Stimulated activated CD4-positive, alpha-beta T cell treated with anti-CD3 and anti-CD28 coated beads, TNF-alpha, amount 100 ng/mL, for 48 hours (primary cell): ENCODE measurements at regions not wholly inside any gene's neighbourhood (a gene's known extent, or its start where the extent isn't known, plus 50 kb on each side); places are given as distances from the start of the nearest gene placed in this dataset.

Experiments
- DNase-seq, 3 donors: peaks; one replicate each; pipeline ENCODE4 v3.0.0-alpha.2; 2020; ENCODE audit warnings: low read depth in 3 of 3

DNA sequence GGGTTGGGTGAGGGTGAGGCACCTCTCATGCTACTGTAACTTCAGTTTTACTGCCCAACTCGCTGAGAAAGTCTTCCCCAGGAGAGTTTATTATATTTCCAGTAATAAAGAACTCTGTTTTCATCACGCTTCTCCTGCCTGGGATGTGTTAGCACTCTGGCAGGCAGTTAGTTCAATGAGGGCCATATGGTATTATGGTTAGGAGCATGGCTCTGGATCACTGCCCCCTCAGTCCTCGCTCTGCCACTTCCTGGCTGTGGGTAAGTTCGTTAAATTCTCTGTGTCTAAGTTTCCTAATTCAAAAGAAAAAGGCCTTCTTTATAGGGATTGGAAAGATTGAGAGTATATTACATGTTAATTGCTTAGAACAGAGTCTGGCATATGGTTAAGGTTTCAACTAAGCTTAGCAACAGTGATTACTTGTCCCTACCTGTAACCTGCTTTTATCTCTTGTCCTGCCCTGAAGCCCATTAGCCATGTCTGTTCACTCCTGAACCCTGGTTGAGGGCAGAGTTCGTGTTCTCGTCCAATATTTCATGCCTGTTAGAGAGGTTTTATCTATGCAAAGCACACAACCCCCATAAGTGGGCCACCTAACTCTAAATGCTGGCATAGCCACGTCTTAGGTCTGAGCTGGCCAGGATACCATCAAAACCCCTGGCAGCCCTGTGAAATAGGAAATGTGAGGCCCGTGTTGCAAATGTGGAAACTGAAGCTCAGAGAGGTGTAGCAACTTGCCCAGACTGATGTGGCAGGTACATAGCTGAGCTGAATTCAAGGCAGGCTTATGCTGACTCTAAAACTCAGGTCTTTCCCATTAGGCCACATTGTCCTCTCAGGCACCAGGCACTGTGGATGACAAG lies 342.5 kb upstream of the JARID2 start:
- no peak for DNase-seq

DNA sequence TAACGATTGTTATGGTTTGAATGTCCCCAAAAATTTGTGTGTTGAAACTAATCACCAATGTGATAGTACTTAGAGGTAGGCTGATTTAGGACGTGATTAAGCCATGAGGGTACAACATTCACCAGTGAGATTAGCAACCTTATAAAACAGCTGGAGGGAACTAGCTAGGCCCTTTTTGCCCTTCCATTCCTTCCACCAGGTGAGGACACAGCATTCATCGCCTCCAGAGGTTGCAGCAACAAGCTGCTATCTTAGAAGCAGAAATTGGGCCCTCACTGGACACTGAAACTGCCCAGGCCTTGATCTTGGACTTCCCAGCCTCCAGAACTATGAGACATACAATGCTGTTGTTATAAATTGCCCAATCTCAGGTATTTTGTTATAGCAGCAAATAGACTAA lies 340.7 kb upstream of the JARID2 start:
- DNase-seq, result no peak

- no peak for DNase-seq
Observed at GRCh38 chr6:14906621-14907020, 339.2 kb upstream of the JARID2 start.

DNA sequence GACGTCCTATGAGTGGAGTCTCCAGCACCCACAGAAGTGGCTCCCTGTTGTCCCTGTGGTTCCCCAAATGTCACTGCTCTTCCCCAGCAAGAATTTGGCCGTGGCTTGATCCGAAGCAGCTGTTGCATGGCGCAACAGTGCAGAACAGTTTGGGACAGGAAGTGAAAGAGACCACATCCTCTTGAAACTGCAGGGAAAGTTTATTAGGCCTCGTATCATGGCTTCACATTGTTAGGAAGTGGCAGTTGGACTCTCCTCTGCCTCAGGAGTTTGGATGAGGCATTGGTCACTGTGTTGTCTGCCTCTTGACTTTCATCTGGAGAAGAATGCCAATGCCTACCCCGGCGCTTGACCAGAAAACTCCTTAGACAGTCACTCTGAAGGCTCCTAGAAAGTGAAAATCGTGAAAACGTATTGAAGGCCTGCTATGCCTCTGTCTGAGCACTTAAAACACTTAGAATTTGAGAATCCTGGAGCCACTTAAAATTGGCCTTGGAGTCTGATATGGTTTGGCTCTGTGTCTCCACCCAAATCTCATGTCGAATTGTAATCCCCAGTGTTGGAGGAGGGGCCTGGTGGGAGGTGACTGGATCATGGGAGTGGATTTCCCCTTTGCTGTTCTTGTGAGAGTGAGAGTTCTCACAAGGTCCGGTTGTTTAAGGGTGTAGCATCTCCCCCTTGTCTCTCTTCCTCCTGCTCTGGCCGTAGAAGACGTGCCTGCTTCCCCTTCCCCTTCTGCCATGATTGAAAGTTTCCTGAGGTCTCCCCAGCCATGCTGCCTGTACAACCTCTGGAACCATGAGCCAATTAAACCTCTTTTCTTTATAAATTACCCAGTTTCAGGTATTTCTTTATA lies 334.9 kb upstream of the JARID2 start:
- DNase-seq, result no peak

DNA sequence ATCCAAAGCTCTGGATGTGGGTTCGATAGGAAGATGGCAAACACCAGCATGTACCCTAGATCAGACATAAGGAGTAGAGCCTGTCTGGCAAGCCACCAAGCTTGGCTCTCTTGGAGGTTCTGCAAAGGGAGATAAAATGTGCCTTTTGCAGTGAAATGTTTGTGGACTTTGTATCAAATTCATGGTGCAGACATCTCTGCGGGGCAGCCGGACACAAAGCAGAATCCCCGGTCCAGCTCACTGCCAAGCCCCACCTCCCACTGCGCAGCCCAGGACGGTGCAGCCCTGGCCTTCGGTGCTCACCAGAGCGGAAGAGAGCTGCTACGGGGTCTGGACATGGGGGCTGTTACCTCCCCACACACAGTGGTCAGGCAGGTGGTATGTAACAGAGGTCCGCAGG lies 333.6 kb upstream of the JARID2 start:
- DNase-seq, result no peak

GRCh38 chr6:14912706-14913105 lies 333.2 kb upstream of the JARID2 start:
- no peak for DNase-seq

DNA sequence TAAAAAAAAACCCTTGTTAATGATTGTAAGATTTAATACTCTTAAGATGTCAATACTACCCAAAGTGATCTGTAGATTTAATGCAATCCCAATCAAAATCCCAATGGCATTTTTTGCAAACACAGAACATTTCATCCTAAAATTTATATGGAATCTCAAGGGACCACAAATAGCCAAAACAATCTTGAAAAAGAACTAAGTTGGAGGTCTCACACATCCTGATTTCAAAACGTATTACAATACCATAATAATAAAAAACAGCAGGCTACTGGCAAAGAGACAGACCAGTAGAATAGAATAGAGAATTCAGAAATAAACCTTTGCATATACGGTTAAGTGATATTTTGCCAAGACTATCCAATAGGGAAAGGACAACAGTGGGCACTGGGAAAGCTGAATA lies 331.9 kb upstream of the JARID2 start:
- no peak for DNase-seq

- DNase-seq, result no peak
Observed at GRCh38 chr6:14915888-14916832, 329.7 kb upstream of the JARID2 start.

- no peak for DNase-seq
Observed at GRCh38 chr6:14917109-14917910, 328.6 kb upstream of the JARID2 start.

- no peak for DNase-seq
Observed at GRCh38 chr6:14918200-14918907, 327.5 kb upstream of the JARID2 start.

DNA sequence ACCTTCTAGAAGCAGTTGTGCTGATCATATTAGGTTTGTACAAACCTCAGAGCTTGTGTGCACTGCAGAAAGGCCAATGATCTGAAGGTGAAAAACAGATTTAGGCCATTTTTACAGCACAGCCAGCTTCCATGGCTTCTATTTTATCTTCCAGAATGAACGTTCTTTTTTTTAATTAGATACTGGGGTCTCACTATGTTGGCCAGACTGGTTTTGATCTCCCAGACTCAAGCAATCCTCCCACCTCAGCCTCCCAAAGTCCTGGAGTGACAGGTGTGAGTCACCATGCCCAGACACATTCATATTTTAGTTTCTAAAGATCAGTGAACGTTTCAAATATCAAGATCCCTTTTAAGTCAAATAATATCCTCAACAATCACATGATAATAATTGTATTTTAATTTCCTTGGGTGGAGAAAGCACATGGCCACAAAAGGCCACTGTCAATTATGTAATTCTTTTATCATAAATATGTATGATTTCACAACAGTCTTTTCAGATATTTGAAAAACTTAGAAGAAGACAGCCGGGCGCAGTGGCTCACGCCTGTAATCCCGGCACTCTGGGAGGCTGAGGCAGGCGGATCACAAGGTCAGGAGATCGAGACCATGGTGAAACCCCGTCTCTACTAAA lies 326.7 kb upstream of the JARID2 start:
- no peak for DNase-seq

DNA sequence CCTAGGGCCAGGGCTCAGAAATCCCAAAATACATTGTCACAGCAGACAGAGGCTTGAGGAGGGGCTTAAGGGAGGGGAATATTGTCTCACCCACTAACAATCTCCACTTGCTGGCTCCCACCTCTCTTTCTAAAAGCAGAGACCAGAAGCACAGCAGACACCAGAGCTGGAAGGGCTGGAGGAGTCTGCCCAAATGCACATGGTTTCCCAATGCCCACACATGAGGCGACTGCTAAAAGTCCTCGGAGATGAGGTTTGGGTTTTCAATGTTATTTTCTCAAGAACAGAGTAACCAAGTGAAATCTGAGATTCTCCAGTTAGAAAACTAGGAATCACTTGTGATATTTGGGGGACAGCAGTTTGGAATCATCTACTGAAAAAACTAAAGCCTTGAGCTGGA lies 325.6 kb upstream of the JARID2 start:
- DNase-seq, result no peak

DNA sequence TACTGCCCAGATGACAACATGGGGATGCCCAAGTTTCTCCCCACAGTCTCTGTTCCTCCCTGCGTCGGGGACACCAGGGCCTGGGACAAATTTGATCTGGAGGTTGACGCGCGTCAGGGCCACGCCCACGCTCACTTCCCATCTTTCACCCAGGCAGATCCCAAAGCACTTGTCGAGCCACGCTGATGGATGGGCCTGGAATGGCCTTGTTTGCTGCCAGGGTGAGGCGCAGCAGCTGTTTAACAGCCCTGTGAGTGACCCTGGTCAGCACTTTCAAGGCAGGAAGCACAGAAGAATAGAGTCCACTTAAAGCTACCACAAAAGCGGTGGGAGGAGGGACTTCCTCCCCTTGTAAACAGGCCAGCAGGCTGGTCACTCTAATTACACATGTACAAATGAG lies 324.7 kb upstream of the JARID2 start:
- no peak for DNase-seq

DNA sequence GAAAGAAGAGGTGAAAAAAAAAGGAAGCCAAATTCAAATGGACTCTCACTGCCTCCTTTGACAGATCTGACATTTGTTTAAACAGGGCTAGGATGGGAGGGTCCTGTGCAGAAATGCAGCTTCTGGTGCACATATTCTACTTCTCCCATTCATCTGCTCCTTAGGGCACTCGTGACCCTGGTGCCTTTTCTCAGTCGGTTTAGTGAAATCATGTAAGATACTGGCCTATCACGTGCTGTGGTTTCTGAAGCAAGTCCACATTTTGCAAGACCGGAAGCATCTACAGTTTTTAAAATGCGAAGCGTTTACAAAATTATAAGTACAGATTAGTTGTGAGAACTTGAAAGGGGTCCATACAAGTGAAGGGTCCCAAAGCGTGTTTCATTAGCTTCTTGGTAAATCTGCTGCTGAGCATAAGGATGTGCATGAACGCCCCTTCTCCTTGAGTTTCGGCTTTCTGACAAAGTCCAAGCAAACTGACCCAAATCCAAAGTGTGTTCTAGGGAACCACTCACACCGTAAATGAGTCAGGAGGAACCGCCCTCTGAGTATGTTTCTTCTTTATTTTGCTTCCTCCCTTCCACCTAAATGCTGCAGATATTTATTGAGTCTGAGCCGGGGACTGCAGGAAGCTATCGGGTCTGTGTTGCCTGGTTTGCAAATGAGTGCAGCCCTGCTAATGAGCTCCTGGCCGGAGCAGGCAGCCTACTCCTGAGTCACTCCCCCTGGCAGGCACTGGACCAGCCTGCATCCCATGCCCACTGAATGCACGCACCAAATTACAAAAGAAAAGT lies 323.8 kb upstream of the JARID2 start:
- no peak for DNase-seq

GRCh38 chr6:14922706-14923460 lies 323.0 kb upstream of the JARID2 start:
- DNase-seq, result no peak

- DNase-seq, result no peak
Observed at GRCh38 chr6:14924126-14925024, 321.5 kb upstream of the JARID2 start.

GRCh38 chr6:14925025-14925698 lies 320.7 kb upstream of the JARID2 start:
- DNase-seq, result no peak
